ENCODE measurements at regions not wholly inside any gene's neighbourhood (a gene's known extent, or its start where the extent isn't known, plus 50 kb on each side); places are given as distances from the start of the nearest gene placed in this dataset.

DNA sequence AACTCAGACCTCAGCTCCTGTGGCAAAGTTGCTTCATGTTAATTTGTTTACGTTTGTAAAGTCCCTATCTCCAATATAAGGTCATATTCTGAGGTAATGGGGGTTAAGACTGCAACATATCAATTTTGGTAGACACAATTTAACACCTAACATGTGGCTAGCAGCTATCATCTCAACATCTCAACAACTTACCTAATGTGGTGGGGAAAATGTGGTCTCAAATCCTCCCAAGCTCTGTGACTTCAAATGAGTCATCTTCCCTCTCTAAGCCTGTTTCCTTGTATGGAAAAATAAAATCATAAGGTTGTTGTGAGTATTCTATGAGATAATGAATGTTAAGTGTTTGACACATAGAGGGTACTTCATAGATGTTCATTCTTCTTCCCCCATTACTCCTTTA lies 443.3 kb downstream of the CDK5RAP2 start:
- Histone ChIP-seq H3K27me3 (ENCODE audit: control insufficient read depth in 1 of 2, insufficient read depth in 2 of 2, low read length in 2 of 2) (no peaks in the 10 kb centered on the region), H3K36me3 (ENCODE audit: control insufficient read depth in 2 of 2, insufficient read depth in 2 of 2, low read length in 1 of 2) (no peaks in the 10 kb centered on the region), H3K27ac (ENCODE audit: low read depth in 2 of 2, low read length in 1 of 2) (no peak overlapping the region), H3K4me3 (ENCODE audit: low read depth in 1 of 2, low read length in 2 of 2) (no peak overlapping the region), H3K9me3 (ENCODE audit: control insufficient read depth in 2 of 2, insufficient read depth in 1 of 2, low read depth in 1 of 2, low read length in 1 of 2) (peaks cover 0 to 2% of the 10 kb centered on the region in 2 donors), H3K4me1 (ENCODE audit: control insufficient read depth in 2 of 2, insufficient read depth in 2 of 2, low read length in 1 of 2) (no peaks in the 10 kb centered on the region)
- 56 to 62% methylated on average over 1 of the region's 1 CpG for WGBS, 2 donors

GRCh38 chr9:120117081-120117480 lies 462.9 kb downstream of the CDK5RAP2 start:
- H3K36me3 ChIP-seq (ENCODE audit: control insufficient read depth in 2 of 2, insufficient read depth in 2 of 2, low read length in 1 of 2): no peaks in the 10 kb centered on the region
- no peak overlapping the region for H3K27ac ChIP-seq (ENCODE audit: low read depth in 2 of 2, low read length in 1 of 2)
- 84 to 86% methylated on average over 4 of the region's 4 CpGs for WGBS, 2 donors
- no peaks in the 10 kb centered on the region for H3K9me3 ChIP-seq (ENCODE audit: control insufficient read depth in 2 of 2, insufficient read depth in 1 of 2, low read depth in 1 of 2, low read length in 1 of 2)
- H3K4me1 ChIP-seq (ENCODE audit: control insufficient read depth in 2 of 2, insufficient read depth in 2 of 2, low read length in 1 of 2): no peaks in the 10 kb centered on the region
- no peaks in the 10 kb centered on the region for H3K27me3 ChIP-seq (ENCODE audit: control insufficient read depth in 1 of 2, insufficient read depth in 2 of 2, low read length in 2 of 2)
- no peak overlapping the region for H3K4me3 ChIP-seq (ENCODE audit: low read depth in 1 of 2, low read length in 2 of 2)

GRCh38 chr9:120110520-120110919 lies 469.4 kb downstream of the CDK5RAP2 start:
- no peaks in the 10 kb centered on the region for H3K9me3 ChIP-seq (ENCODE audit: control insufficient read depth in 2 of 2, insufficient read depth in 1 of 2, low read depth in 1 of 2, low read length in 1 of 2)
- H3K27ac ChIP-seq (ENCODE audit: low read depth in 2 of 2, low read length in 1 of 2): no peak overlapping the region
- 64 to 83% methylated on average over 1 of the region's 1 CpG for WGBS, 2 donors
- no peak overlapping the region for H3K4me3 ChIP-seq (ENCODE audit: low read depth in 1 of 2, low read length in 2 of 2)
- H3K27me3 ChIP-seq (ENCODE audit: control insufficient read depth in 1 of 2, insufficient read depth in 2 of 2, low read length in 2 of 2): no peaks in the 10 kb centered on the region
- H3K36me3 ChIP-seq (ENCODE audit: control insufficient read depth in 2 of 2, insufficient read depth in 2 of 2, low read length in 1 of 2): no peaks in the 10 kb centered on the region
- no peaks in the 10 kb centered on the region for H3K4me1 ChIP-seq (ENCODE audit: control insufficient read depth in 2 of 2, insufficient read depth in 2 of 2, low read length in 1 of 2)

DNA sequence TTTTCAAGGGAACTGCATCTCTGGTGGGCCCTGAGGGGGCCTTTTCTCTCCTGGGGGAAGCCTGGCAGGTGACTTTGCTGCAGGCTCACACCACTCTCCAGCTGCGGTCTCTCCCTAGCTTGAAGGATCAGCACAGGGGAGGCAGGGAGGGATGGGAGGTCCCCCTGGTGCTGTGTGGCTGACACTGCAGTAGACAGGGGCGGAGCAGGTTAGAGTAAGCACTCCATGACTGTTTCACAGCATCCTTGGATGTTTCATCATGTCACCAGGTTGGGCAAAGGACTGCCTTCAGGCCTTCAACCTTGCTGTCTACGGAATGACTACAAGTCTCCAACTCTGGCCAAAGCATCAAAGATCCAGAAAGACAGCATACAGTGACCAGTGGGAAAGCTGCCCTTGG lies 470.7 kb downstream of the CDK5RAP2 start:
- no peak overlapping the region for H3K27ac ChIP-seq (ENCODE audit: low read depth in 2 of 2, low read length in 1 of 2)
- H3K4me3 ChIP-seq (ENCODE audit: low read depth in 1 of 2, low read length in 2 of 2): no peak overlapping the region
- no peaks in the 10 kb centered on the region for H3K36me3 ChIP-seq (ENCODE audit: control insufficient read depth in 2 of 2, insufficient read depth in 2 of 2, low read length in 1 of 2)
- no peaks in the 10 kb centered on the region for H3K4me1 ChIP-seq (ENCODE audit: control insufficient read depth in 2 of 2, insufficient read depth in 2 of 2, low read length in 1 of 2)
- no peaks in the 10 kb centered on the region for H3K27me3 ChIP-seq (ENCODE audit: control insufficient read depth in 1 of 2, insufficient read depth in 2 of 2, low read length in 2 of 2)
- 62 to 65% methylated on average over 3 of the region's 3 CpGs for WGBS, 2 donors
- H3K9me3 ChIP-seq (ENCODE audit: control insufficient read depth in 2 of 2, insufficient read depth in 1 of 2, low read depth in 1 of 2, low read length in 1 of 2): no peaks in the 10 kb centered on the region

- Histone ChIP-seq H3K27ac (ENCODE audit: low read depth in 2 of 2, low read length in 1 of 2) (no peak overlapping the region), H3K4me1 (ENCODE audit: control insufficient read depth in 2 of 2, insufficient read depth in 2 of 2, low read length in 1 of 2) (no peaks in the 10 kb centered on the region), H3K4me3 (ENCODE audit: low read depth in 1 of 2, low read length in 2 of 2) (no peak overlapping the region), H3K9me3 (ENCODE audit: control insufficient read depth in 2 of 2, insufficient read depth in 1 of 2, low read depth in 1 of 2, low read length in 1 of 2) (no peaks in the 10 kb centered on the region), H3K36me3 (ENCODE audit: control insufficient read depth in 2 of 2, insufficient read depth in 2 of 2, low read length in 1 of 2) (no peaks in the 10 kb centered on the region), H3K27me3 (ENCODE audit: control insufficient read depth in 1 of 2, insufficient read depth in 2 of 2, low read length in 2 of 2) (no peaks in the 10 kb centered on the region)
- 66 to 77% methylated on average over 1 of the region's 1 CpG for WGBS, 2 donors
Measured at GRCh38 chr9:120107138-120107537, 472.8 kb downstream of the CDK5RAP2 start.

GRCh38 chr9:120104771-120105170 lies 475.2 kb downstream of the CDK5RAP2 start:
- Histone ChIP-seq H3K4me3 (ENCODE audit: low read depth in 1 of 2, low read length in 2 of 2) (no peak overlapping the region), H3K27me3 (ENCODE audit: control insufficient read depth in 1 of 2, insufficient read depth in 2 of 2, low read length in 2 of 2) (no peaks in the 10 kb centered on the region), H3K27ac (ENCODE audit: low read depth in 2 of 2, low read length in 1 of 2) (no peak overlapping the region), H3K9me3 (ENCODE audit: control insufficient read depth in 2 of 2, insufficient read depth in 1 of 2, low read depth in 1 of 2, low read length in 1 of 2) (no peaks in the 10 kb centered on the region), H3K36me3 (ENCODE audit: control insufficient read depth in 2 of 2, insufficient read depth in 2 of 2, low read length in 1 of 2) (no peaks in the 10 kb centered on the region), H3K4me1 (ENCODE audit: control insufficient read depth in 2 of 2, insufficient read depth in 2 of 2, low read length in 1 of 2) (no peaks in the 10 kb centered on the region)
- WGBS, 2 donors: 62 to 63% methylated on average over 6 of the region's 6 CpGs

GRCh38 chr9:120100595-120100994 lies 479.4 kb downstream of the CDK5RAP2 start:
- no peaks in the 10 kb centered on the region for H3K36me3 ChIP-seq (ENCODE audit: control insufficient read depth in 2 of 2, insufficient read depth in 2 of 2, low read length in 1 of 2)
- H3K4me3 ChIP-seq (ENCODE audit: low read depth in 1 of 2, low read length in 2 of 2): no peak overlapping the region
- peaks cover 0 to 2% of the 10 kb centered on the region in 2 donors for H3K4me1 ChIP-seq (ENCODE audit: control insufficient read depth in 2 of 2, insufficient read depth in 2 of 2, low read length in 1 of 2)
- H3K9me3 ChIP-seq (ENCODE audit: control insufficient read depth in 2 of 2, insufficient read depth in 1 of 2, low read depth in 1 of 2, low read length in 1 of 2): no peaks in the 10 kb centered on the region
- H3K27me3 ChIP-seq (ENCODE audit: control insufficient read depth in 1 of 2, insufficient read depth in 2 of 2, low read length in 2 of 2): no peaks in the 10 kb centered on the region
- no peak overlapping the region for H3K27ac ChIP-seq (ENCODE audit: low read depth in 2 of 2, low read length in 1 of 2)
- WGBS, 2 donors: 64 to 79% methylated on average over 3 of the region's 3 CpGs

DNA sequence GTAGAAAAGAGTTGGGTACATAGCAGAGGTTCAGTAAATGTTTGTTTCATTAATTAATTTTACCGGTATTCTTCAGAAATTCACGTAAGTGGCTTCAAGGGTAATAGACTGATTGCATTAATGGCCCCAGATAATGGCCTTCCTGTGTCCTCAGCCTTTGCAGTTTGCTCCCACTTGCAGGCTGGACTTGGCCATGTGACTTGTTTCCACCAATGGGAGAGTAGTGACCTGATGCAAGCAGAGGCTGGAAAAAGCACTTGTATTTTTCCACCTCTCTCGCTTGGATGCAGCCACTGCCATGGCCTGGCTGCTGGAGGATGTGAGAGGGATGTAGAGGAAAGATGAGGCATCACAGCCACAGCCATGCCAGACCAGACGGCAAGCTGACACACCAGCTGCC lies 480.9 kb downstream of the CDK5RAP2 start:
- Histone ChIP-seq H3K36me3 (ENCODE audit: control insufficient read depth in 2 of 2, insufficient read depth in 2 of 2, low read length in 1 of 2) (no peaks in the 10 kb centered on the region), H3K4me3 (ENCODE audit: low read depth in 1 of 2, low read length in 2 of 2) (no peak overlapping the region), H3K4me1 (ENCODE audit: control insufficient read depth in 2 of 2, insufficient read depth in 2 of 2, low read length in 1 of 2) (peaks cover 0 to 2% of the 10 kb centered on the region in 2 donors), H3K27ac (ENCODE audit: low read depth in 2 of 2, low read length in 1 of 2) (no peak overlapping the region), H3K9me3 (ENCODE audit: control insufficient read depth in 2 of 2, insufficient read depth in 1 of 2, low read depth in 1 of 2, low read length in 1 of 2) (no peaks in the 10 kb centered on the region), H3K27me3 (ENCODE audit: control insufficient read depth in 1 of 2, insufficient read depth in 2 of 2, low read length in 2 of 2) (no peaks in the 10 kb centered on the region)
- WGBS, 2 donors: 87% methylated on average over 4 of the region's 4 CpGs

DNA sequence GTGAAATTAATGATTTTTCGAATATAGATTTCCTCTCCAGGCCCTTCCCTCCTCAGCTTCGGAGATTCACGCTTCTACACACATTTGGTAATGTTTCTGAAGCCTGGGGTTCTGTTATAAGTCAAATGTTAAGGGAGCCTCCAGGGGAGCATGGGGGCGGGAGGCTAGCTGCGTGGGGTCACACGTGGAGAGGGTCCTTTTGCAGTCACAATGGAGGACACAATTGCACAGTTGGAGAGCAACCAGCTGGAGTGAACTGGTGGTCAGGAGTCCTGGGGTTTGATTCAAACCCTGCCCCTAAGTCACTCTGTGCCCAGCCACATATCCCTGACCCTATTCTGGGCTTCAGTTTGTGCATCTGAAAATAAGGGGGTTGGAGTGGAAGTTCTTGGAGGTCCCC lies 481.4 kb downstream of the CDK5RAP2 start:
- Histone ChIP-seq H3K9me3 (ENCODE audit: control insufficient read depth in 2 of 2, insufficient read depth in 1 of 2, low read depth in 1 of 2, low read length in 1 of 2) (no peaks in the 10 kb centered on the region), H3K36me3 (ENCODE audit: control insufficient read depth in 2 of 2, insufficient read depth in 2 of 2, low read length in 1 of 2) (no peaks in the 10 kb centered on the region), H3K27me3 (ENCODE audit: control insufficient read depth in 1 of 2, insufficient read depth in 2 of 2, low read length in 2 of 2) (no peaks in the 10 kb centered on the region), H3K27ac (ENCODE audit: low read depth in 2 of 2, low read length in 1 of 2) (no peak overlapping the region), H3K4me1 (ENCODE audit: control insufficient read depth in 2 of 2, insufficient read depth in 2 of 2, low read length in 1 of 2) (peaks cover 0 to 2% of the 10 kb centered on the region in 2 donors), H3K4me3 (ENCODE audit: low read depth in 1 of 2, low read length in 2 of 2) (no peak overlapping the region)
- 60 to 66% methylated on average over 6 of the region's 6 CpGs for WGBS, 2 donors

DNA sequence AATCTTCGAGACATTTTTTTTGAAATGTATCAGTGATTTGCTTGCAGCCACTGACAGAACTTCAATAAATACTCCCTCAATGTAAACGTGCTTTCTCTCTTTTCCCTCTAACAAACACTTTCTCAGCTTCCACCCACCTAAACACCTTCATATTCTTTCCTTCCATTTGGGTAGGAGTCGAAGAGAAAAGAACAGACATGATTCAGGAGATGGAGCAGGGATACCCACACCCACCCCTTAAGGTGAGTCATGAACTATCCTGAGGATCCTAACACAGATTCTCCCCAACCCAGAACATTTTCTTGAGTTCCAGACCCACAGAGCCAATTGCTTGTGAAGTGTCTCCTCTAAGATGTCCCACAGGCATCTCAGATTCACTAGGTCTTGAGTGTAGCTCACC lies 488.8 kb downstream of the CDK5RAP2 start:
- WGBS, 2 donors: 48 to 55% methylated on average over 3 of the region's 3 CpGs
- no peak overlapping the region for H3K4me3 ChIP-seq (ENCODE audit: low read depth in 1 of 2, low read length in 2 of 2)
- H3K27ac ChIP-seq (ENCODE audit: low read depth in 2 of 2, low read length in 1 of 2): no peak overlapping the region
- H3K27me3 ChIP-seq (ENCODE audit: control insufficient read depth in 1 of 2, insufficient read depth in 2 of 2, low read length in 2 of 2): no peaks in the 10 kb centered on the region
- H3K36me3 ChIP-seq (ENCODE audit: control insufficient read depth in 2 of 2, insufficient read depth in 2 of 2, low read length in 1 of 2): no peaks in the 10 kb centered on the region
- H3K9me3 ChIP-seq (ENCODE audit: control insufficient read depth in 2 of 2, insufficient read depth in 1 of 2, low read depth in 1 of 2, low read length in 1 of 2): peaks cover 0 to 3% of the 10 kb centered on the region in 2 donors
- no peaks in the 10 kb centered on the region for H3K4me1 ChIP-seq (ENCODE audit: control insufficient read depth in 2 of 2, insufficient read depth in 2 of 2, low read length in 1 of 2)
